ENCODE measurements at regions not wholly inside any gene's neighbourhood (a gene's known extent, or its start where the extent isn't known, plus 50 kb on each side); places are given as distances from the start of the nearest gene placed in this dataset.

- Histone ChIP-seq H3K27me3 (no peaks in the 10 kb centered on the region), H3K4me1 (no peaks in the 10 kb centered on the region), H3K4me3 (no peak overlapping the region), H3K9me3 (no peaks in the 10 kb centered on the region), H3K36me3 (no peaks in the 10 kb centered on the region), H3K27ac (no peak overlapping the region)
- ATAC-seq: peak; percentile 29
- no peak for TF ChIP-seq CTCF (IDR thresholded peaks at IDR 0.05)
- DNase-seq: no peak
- intact Hi-C loops (cut with DNase I): no loop called here
Measured at GRCh38 chr12:107461222-107461975, 224.2 kb upstream of the PWP1 start.

GRCh38 chr12:107462428-107463332 lies 222.9 kb upstream of the PWP1 start:
- H3K27ac ChIP-seq: no peak overlapping the region
- H3K4me1 ChIP-seq: no peaks in the 10 kb centered on the region
- no peak overlapping the region for H3K4me3 ChIP-seq
- H3K9me3 ChIP-seq: no peaks in the 10 kb centered on the region
- intact Hi-C loops (cut with DNase I): no loop called here
- H3K36me3 ChIP-seq: no peaks in the 10 kb centered on the region
- DNase-seq: no peak
- TF ChIP-seq CTCF (IDR thresholded peaks at IDR 0.05): no peak
- no peaks in the 10 kb centered on the region for H3K27me3 ChIP-seq
- no peak for ATAC-seq

- no peaks in the 10 kb centered on the region for H3K36me3 ChIP-seq
- no peaks in the 10 kb centered on the region for H3K9me3 ChIP-seq
- no peak overlapping the region for H3K4me3 ChIP-seq
- H3K27me3 ChIP-seq: no peaks in the 10 kb centered on the region
- H3K27ac ChIP-seq: no peak overlapping the region
- H3K4me1 ChIP-seq: no peaks in the 10 kb centered on the region
- no peak for TF ChIP-seq CTCF (IDR thresholded peaks at IDR 0.05)
- DNase-seq: no peak
- no peak for ATAC-seq
- intact Hi-C loops (cut with DNase I): no loop called here
Measured at GRCh38 chr12:107464644-107465043, 221.0 kb upstream of the PWP1 start.

GRCh38 chr12:107465625-107466024 lies 220.0 kb upstream of the PWP1 start:
- no peak for DNase-seq

More at GRCh38 chr12:107465625-107466024, 220.0 kb upstream of the PWP1 start:
- intact Hi-C loops (cut with DNase I): no loop called here
- no peak for TF ChIP-seq CTCF (IDR thresholded peaks at IDR 0.05)
- no peak for ATAC-seq
- no peaks in the 10 kb centered on the region for H3K4me1 ChIP-seq
- H3K27ac ChIP-seq: no peak overlapping the region
- H3K27me3 ChIP-seq: no peaks in the 10 kb centered on the region
- H3K4me3 ChIP-seq: no peak overlapping the region
- H3K36me3 ChIP-seq: no peaks in the 10 kb centered on the region
- H3K9me3 ChIP-seq: no peaks in the 10 kb centered on the region

Measured in left lung (tissue), 4 donors.